Hepatocyte (in vitro differentiated cells): ENCODE measurements at regions not wholly inside any gene's neighbourhood (a gene's known extent, or its start where the extent isn't known, plus 50 kb on each side); places are given as distances from the start of the nearest gene placed in this dataset.

ENCODE experiments used
- CTCF ChIP-seq: fragments of 200-600 bp; sonication (generic); IDR thresholded peaks from 2 replicates; pipeline ENCODE4 v1.5.1; 2016; ENCODE audit warnings: antibody characterized with exemption, mild to moderate bottlenecking; ENCODE audit not compliant: poor library complexity
- EZH2 ChIP-seq: fragments of 200-600 bp; sonication (generic); IDR thresholded peaks from 2 replicates; pipeline ENCODE4 v1.6.1; 2016; ENCODE audit warnings: antibody characterized with exemption, mild to moderate bottlenecking, borderline replicate concordance
- EZH2phosphoT487 ChIP-seq: fragments of 200-600 bp; sonication (generic); IDR thresholded peaks from one replicate; pipeline ENCODE4 v1.6.1; 2018; ENCODE audit warnings: antibody characterized with exemption, mild to moderate bottlenecking, low read depth, moderate library complexity; ENCODE audit not compliant: unreplicated experiment, severe bottlenecking

GRCh38 chr22:25407859-25408229, 156.6 kb upstream of the GRK3 start:
- TF ChIP-seq CTCF (no peak), EZH2 (no peak), EZH2phosphoT487 (no peak)
